Activated naive CD8-positive, alpha-beta T cell (primary cell): ENCODE measurements at regions not wholly inside any gene's neighbourhood (a gene's known extent, or its start where the extent isn't known, plus 50 kb on each side); places are given as distances from the start of the nearest gene placed in this dataset.

Source experiments
- H3K27ac Mint-ChIP-seq: one replicate; pipeline ENCODE4 v1.8.0; 2021; ENCODE audit warnings: mixed read lengths
- H3K27me3 Mint-ChIP-seq: one replicate; pipeline ENCODE4 v1.8.0; 2021; ENCODE audit warnings: mixed read lengths
- H3K36me3 Mint-ChIP-seq: one replicate; pipeline ENCODE4 v1.8.0; 2021; ENCODE audit warnings: mixed read lengths
- H3K4me1 Mint-ChIP-seq: one replicate; pipeline ENCODE4 v1.8.0; 2021; ENCODE audit warnings: low read depth, mixed read lengths
- H3K4me3 Mint-ChIP-seq: one replicate; pipeline ENCODE4 v1.8.0; 2021; ENCODE audit warnings: mild to moderate bottlenecking, mixed read lengths
- H3K9me3 Mint-ChIP-seq: one replicate; pipeline ENCODE4 v1.8.0; 2021; ENCODE audit warnings: low read depth, mixed read lengths

DNA sequence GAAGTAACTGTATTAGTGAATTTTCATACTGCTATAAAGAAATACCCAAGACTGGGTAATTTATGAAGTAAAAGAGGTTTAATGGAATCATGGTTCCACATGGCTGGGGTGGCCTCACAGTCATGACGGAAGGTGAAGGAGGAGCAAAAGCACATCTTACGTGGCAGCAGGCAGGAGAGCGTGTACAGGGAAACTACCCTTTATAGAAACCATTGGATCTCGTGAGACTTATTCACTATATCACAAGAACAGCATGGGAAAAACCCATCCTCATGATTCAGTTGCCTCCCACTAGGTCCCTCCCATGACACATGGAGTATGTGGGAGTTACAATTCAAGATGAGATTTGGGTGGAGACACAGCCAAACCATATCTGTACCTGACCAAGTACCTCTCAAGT is 812.3 kb upstream of the ALCAM start:
- no peaks in the 10 kb centered on the region for H3K4me1 Mint-ChIP-seq
- H3K36me3 Mint-ChIP-seq = no peaks in the 10 kb centered on the region
- no peak overlapping the region for H3K4me3 Mint-ChIP-seq
- H3K27ac Mint-ChIP-seq = no peak overlapping the region
- H3K9me3 Mint-ChIP-seq = no peaks in the 10 kb centered on the region
- peaks cover 3% of the 10 kb centered on the region for H3K27me3 Mint-ChIP-seq

DNA sequence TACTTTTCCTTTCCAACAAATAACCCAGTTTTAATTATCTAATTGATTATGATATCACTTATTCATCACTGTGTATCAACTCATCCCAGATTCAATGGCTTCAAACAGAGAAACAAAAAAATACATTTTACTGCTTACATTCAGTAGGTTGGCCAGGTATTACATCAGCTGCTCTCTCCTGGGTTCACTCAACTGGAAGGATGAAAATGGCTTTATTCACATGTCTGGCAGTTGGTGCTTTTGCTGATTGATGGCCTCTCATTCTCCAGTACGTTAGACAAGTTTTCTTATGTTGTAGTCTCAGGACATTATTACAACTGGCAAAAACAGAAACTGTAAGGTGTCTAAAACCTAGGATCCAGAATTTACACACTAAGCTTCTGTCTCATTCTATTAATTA is 811.0 kb upstream of the ALCAM start:
- Mint-ChIP-seq H3K27ac (no peak overlapping the region), H3K4me1 (no peaks in the 10 kb centered on the region), H3K9me3 (no peaks in the 10 kb centered on the region), H3K36me3 (no peaks in the 10 kb centered on the region), H3K27me3 (peaks cover 3% of the 10 kb centered on the region), H3K4me3 (no peak overlapping the region)

DNA sequence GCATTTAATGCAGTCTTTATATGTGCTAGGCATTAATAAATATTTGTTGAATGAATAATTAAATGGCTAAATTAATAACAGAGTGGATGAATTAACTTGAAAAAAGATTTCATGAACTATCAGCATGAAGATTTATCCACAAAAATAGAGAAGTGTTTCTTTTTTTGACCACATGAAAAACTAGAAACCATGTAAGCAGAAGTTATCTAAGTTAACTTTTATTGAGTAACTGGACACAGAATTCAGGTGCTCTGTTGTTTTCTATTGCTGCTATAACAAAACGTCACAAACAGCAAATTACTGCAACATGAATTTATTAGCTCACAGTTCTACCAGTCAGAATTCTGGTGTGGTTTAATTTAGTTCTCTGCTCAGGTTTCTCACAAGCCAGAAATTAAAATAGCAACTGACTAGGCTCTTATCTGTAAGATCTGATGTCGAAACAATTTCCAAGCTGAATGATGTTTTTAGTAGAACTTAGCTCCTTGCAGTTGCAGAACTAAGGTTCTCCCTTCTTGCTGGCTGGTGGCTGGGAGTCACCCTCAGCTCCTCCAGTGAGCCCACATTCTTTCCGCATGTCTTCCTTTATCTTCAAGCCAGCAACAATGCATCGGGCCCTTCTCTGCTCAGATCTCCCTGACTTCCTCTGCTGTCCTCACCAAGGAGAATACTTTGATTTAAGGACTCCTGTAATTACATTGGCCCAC is 810.2 kb upstream of the ALCAM start:
- Mint-ChIP-seq H3K27ac (no peak overlapping the region), H3K36me3 (no peaks in the 10 kb centered on the region), H3K4me3 (no peak overlapping the region)

DNA sequence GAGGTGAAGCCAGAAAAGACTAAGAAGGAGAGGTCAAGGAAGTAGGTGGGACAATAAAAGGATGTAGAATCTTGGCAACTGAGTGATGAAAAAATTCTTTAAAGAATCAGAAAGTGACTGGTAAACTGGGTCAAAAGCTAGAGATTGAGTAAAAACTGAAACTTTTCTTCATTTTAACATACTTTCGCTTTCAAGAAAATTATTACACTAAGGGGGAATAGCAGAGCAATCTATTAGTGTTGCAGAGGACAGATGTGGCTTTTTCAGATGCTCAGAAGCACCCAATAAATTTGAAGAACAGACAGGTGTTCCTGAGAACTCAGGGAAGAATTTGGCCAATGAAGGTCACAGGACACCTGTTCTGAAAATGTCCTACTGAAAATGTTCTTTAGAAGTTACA is 805.4 kb upstream of the ALCAM start:
- Mint-ChIP-seq H3K27ac (no peak overlapping the region), H3K36me3 (no peaks in the 10 kb centered on the region), H3K4me1 (no peaks in the 10 kb centered on the region), H3K4me3 (no peak overlapping the region), H3K27me3 (peaks cover 5% of the 10 kb centered on the region), H3K9me3 (no peaks in the 10 kb centered on the region)

More for the DNA sequence above, 810.2 kb upstream of the ALCAM start:
- H3K4me1 Mint-ChIP-seq = no peaks in the 10 kb centered on the region
- no peaks in the 10 kb centered on the region for H3K9me3 Mint-ChIP-seq
- H3K27me3 Mint-ChIP-seq = peaks cover 3% of the 10 kb centered on the region

DNA sequence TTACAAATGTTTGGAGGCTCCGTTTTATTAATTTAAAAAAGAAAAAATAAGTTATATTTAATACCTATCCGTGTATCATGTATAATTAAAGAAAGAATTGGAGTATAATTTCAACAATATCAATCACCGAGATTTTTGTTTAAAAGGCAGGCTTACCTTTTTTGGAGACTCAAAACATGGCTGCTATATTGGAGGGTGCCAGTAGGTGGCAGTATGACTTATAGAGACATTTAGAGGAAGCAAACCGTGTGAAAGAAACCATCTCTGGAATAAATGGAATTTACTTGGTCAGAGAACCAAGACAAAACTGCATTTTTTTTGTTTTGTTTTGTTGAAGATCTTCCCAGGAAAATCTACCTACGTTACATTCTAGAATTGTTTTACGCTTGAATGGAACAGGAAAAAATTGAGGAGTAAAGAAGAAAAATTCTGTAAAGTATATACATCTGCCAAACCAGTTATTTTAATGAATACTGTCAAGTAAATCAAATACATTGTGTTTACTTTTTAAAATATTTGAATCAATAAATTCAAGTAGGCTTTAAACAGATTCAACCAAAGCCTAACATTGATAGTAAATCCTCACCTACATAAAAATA is 802.6 kb upstream of the ALCAM start:
- no peaks in the 10 kb centered on the region for H3K9me3 Mint-ChIP-seq
- no peaks in the 10 kb centered on the region for H3K36me3 Mint-ChIP-seq
- H3K27me3 Mint-ChIP-seq = peaks cover 3% of the 10 kb centered on the region
- H3K4me1 Mint-ChIP-seq = no peaks in the 10 kb centered on the region
- no peak overlapping the region for H3K4me3 Mint-ChIP-seq
- H3K27ac Mint-ChIP-seq = no peak overlapping the region

DNA sequence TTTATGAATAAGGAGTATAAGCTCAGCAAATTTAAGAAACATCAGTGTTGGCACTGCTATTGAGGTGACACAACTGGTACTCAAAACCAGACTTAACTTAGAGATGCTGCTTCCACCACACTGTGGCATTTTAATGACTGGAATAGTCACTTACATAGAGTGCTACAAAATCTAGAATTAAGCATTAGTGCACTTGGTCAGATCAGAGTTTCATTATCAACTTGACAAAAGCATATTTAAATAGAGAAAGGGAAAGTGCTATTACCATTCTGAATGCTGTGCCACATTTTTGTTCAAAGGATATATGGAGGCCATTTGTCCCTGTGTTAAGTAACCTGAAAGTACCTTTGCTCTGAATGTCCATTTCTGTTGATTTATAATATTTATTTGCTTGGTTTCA is 800.7 kb upstream of the ALCAM start:
- no peak overlapping the region for H3K4me3 Mint-ChIP-seq
- no peaks in the 10 kb centered on the region for H3K36me3 Mint-ChIP-seq
- peaks cover 3% of the 10 kb centered on the region for H3K27me3 Mint-ChIP-seq
- H3K27ac Mint-ChIP-seq = no peak overlapping the region
- no peaks in the 10 kb centered on the region for H3K4me1 Mint-ChIP-seq
- H3K9me3 Mint-ChIP-seq = no peaks in the 10 kb centered on the region

DNA sequence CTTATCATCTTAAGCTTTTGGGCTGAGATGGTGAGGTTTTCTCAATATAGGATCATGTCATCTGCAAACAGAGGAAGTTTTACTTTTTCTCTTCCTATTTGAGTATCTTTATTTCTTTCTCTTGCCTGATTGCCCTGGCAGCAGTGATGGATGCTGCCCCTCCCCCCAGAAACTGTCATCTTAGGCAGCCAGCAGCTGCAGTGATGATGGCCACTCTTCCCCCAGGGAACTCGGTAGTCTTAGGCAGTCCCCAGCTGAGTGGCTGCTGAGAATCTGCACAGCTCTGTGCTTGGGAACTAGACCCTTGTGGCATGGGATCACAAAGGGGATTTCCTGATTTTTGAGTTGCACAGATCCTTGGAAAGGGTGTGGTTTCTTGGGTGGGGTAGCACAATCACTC is 791.1 kb upstream of the ALCAM start:
- Mint-ChIP-seq H3K27me3 (peaks cover 11% of the 10 kb centered on the region), H3K36me3 (peaks cover 6% of the 10 kb centered on the region), H3K9me3 (peaks cover 21% of the 10 kb centered on the region), H3K4me1 (no peaks in the 10 kb centered on the region), H3K27ac (no peak overlapping the region), H3K4me3 (no peak overlapping the region)

DNA sequence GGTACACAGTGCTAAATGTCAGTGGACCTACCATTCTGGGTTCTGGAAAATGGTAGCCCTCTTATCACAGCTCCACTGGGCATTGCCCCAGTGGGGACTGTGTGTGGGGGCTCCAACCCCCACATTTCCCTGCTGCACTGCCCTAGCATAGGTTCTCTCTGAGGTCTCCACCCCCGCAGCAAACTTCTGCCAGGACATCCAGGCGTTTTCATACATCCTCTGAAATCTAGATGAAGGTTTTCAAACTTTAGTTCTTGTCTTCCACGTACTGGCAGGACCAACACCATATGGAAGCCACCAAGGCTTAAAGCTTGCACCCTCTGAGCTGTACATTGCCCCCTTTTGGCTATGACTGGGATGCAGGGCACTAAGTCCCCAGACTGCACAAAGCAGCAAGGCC is 788.2 kb upstream of the ALCAM start:
- Mint-ChIP-seq H3K36me3 (peaks cover 6% of the 10 kb centered on the region), H3K9me3 (peaks cover 21% of the 10 kb centered on the region), H3K4me3 (no peak overlapping the region), H3K4me1 (no peaks in the 10 kb centered on the region), H3K27ac (no peak overlapping the region), H3K27me3 (peaks cover 9% of the 10 kb centered on the region)

DNA sequence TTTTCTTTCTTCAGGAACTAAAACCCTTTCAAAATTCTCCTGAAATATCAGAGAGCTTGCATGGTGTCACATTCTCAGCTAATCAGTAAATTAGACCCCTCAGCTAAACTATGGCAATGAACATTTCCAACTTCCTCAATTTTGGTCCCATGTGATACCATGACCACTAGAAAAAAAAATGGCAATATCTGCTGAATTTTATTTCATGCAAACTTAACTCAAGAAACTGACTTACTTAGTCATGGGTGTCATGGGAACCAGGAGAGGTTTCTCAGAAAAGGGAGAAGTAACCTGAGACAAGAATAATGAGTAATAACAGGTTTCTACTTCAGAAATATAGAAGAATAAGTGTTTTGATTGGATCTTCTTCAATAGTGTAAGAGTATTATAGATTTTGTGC is 784.6 kb upstream of the ALCAM start:
- Mint-ChIP-seq H3K27ac (no peak overlapping the region), H3K9me3 (peaks cover 21% of the 10 kb centered on the region), H3K4me3 (no peak overlapping the region), H3K36me3 (peaks cover 6% of the 10 kb centered on the region), H3K27me3 (peaks cover 5% of the 10 kb centered on the region), H3K4me1 (no peaks in the 10 kb centered on the region)

DNA sequence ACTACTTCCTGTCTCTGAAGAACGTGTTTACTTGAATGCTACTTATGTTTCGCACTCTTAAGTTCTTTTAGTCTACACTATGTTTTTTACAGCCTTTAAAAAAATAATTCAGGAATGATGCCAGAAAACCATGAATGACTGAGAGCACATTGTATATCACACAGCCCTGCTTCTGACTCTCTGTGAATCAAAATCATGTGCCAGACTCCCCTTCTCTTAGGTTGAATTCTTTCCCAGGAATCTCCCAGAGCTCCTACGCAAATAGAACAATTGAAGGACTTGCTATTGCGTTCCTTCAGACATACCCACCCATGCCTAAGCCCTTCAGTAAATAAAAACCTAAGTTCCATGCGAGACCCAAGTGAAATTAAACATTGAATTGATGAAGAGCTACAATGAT is 782.0 kb upstream of the ALCAM start:
- Mint-ChIP-seq H3K27me3 (peaks cover 2% of the 10 kb centered on the region), H3K9me3 (no peaks in the 10 kb centered on the region)

DNA sequence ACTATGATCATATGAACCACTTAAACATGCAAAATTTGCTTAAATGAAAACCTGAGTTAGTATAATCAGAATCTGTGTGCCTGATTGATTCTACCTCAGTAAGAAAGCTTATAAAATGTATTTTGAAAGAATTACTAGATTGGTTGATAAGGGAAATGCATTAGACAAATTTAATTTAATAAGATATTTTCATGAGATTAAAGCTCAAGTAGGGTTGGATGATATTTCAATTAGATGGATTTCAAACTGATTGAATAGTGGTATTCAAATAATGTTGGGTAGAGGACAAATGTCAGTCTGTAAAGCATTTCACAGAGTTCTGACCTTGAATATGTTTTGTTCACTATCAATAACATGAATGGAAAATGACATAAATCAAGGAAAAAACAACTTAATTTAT is 780.4 kb upstream of the ALCAM start:
- no peak overlapping the region for H3K27ac Mint-ChIP-seq
- no peaks in the 10 kb centered on the region for H3K9me3 Mint-ChIP-seq

More for the DNA sequence above, 782.0 kb upstream of the ALCAM start:
- Mint-ChIP-seq H3K4me3 (no peak overlapping the region), H3K4me1 (no peaks in the 10 kb centered on the region), H3K27ac (no peak overlapping the region), H3K36me3 (no peaks in the 10 kb centered on the region)

DNA sequence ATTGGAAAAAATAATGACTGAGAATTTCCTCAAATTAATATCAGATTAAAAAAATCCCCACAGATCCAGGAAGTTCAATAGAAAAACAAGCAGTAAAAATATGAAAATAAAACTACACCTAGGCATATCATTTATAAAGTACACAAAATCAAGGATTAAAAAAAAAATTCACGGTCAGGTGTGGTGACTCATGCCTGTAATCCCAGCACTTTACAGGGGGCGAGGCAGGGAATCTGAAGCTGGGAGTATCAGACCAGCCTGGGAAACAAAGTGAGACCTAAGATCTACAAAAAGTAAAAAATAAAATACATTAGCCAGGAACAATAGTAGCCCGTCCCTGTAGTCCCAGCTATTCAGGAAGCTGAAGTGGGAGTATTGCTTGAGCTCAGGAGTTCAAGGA is 778.3 kb upstream of the ALCAM start:
- Mint-ChIP-seq H3K4me3 (no peak overlapping the region), H3K27me3 (no peaks in the 10 kb centered on the region), H3K27ac (no peak overlapping the region), H3K4me1 (peaks cover 5% of the 10 kb centered on the region), H3K36me3 (no peaks in the 10 kb centered on the region), H3K9me3 (no peaks in the 10 kb centered on the region)

More for the DNA sequence above, 780.4 kb upstream of the ALCAM start:
- Mint-ChIP-seq H3K36me3 (no peaks in the 10 kb centered on the region), H3K4me3 (no peak overlapping the region), H3K4me1 (no peaks in the 10 kb centered on the region), H3K27me3 (peaks cover 2% of the 10 kb centered on the region)

DNA sequence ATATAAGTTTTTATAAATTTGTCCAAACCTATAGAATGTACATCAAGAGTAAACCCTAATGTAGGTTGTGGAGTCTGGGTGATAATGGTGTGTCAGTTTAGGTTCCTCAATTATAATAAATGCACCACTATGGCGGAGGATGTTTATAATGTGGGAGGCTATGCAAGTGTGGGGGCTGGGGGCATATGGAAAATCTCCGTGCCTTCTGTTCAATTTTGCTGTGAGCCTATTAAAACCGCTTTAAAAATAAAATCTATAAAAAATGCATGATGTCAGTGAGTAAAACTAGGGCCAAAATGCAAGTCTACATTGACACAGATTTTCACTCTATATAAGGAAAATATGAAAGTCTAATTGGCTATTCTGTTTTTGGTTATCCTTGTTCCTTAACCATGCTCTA is 774.9 kb upstream of the ALCAM start:
- H3K4me1 Mint-ChIP-seq = peaks cover 5% of the 10 kb centered on the region
- no peak overlapping the region for H3K27ac Mint-ChIP-seq
- no peaks in the 10 kb centered on the region for H3K36me3 Mint-ChIP-seq
- no peak overlapping the region for H3K4me3 Mint-ChIP-seq
- H3K9me3 Mint-ChIP-seq = no peaks in the 10 kb centered on the region
- H3K27me3 Mint-ChIP-seq = no peaks in the 10 kb centered on the region

DNA sequence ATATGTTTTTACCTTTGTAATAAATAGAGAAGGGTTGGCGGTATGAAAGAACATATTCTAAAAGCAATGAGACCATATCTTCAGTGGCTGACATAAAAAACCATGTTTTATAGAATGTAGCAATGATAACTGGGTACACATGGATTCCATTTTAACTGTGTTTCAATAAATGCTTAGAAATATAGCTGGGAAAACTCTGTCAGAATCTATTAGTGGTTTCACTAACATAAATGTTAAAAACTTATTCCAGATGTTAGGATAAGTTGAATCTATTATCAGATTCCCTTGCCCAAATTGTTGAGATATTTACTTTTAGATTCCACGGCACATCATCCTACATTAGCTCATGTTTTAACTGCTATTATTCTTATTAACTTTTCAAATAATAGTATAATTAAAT is 772.2 kb upstream of the ALCAM start:
- Mint-ChIP-seq H3K4me1 (peaks cover 5% of the 10 kb centered on the region), H3K4me3 (no peak overlapping the region), H3K9me3 (no peaks in the 10 kb centered on the region), H3K36me3 (no peaks in the 10 kb centered on the region), H3K27ac (no peak overlapping the region), H3K27me3 (no peaks in the 10 kb centered on the region)

DNA sequence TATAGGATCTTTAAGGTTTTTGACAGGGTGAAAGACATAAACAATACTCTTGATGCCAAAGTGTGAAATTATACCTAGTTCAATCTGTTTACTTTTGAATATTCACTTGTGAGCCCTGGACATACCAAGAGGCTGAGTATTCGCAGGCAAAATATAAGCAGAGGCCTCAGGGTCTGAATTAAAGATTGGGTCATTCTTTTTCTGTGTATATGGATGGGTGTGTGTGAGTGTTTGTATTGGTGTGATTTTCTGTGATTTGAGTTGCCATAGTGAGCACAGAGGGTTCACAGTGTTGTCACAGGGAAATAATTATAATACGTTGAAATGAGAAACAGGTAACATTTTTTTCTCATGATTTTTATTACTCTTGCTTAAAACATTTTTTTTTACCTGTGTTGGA is 770.7 kb upstream of the ALCAM start:
- Mint-ChIP-seq H3K4me3 (no peak overlapping the region), H3K4me1 (peaks cover 5% of the 10 kb centered on the region), H3K27ac (no peak overlapping the region), H3K27me3 (no peaks in the 10 kb centered on the region), H3K9me3 (no peaks in the 10 kb centered on the region), H3K36me3 (no peaks in the 10 kb centered on the region)

DNA sequence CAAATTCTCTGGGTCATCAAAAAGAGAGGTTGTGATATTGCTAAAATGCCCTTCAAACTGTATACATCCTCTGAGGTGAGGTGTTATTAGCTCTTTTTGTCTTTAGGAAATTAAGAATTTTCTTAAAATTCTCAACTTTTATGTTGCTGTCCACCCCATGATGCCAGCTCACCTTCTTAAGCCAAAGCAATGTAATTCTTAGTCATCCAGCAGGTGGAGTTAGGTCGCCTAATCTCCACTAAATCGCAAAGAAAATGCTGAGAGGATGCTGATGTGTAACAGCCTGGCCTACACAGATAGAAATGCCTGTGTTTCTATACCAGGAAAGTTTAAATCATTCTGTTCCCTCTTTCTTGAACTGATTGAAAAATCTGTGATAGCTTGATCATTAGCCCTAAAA is 770.2 kb upstream of the ALCAM start:
- Mint-ChIP-seq H3K36me3 (no peaks in the 10 kb centered on the region), H3K27ac (no peak overlapping the region), H3K27me3 (no peaks in the 10 kb centered on the region), H3K9me3 (no peaks in the 10 kb centered on the region), H3K4me1 (peaks cover 5% of the 10 kb centered on the region), H3K4me3 (no peak overlapping the region)
